ENCODE measurements at regions not wholly inside any gene's neighbourhood (a gene's known extent, or its start where the extent isn't known, plus 50 kb on each side); places are given as distances from the start of the nearest gene placed in this dataset.
"Not testable (repeated sequence)": the region's sequence is repeated elsewhere in the genome, so short reads cannot be mapped to it uniquely, and the experiment has no call there.

DNA sequence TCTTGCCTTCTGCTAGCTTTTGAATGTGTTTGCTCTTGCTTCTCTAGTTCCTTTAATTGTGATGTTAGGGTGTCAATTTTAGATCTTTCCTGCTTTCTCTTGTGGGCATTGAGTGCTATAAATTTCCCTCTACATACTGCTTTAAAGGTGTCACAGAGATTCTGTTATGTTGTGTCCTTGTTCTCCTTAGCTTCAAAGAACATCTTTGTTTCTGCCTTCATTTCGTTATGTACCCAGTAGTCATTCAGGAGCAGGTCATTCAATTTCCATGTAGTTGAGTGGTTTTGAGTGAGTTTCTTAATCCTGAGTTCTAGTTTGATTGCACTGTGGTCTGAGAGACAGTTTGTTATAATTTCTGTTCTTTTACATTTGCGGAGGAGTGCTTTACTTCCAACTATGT lies 1639.2 kb upstream of the TMEFF2 start:
- H3K9me3 ChIP-seq (replicated peaks in 1 of 2; ENCODE audit: control insufficient read depth in 1 of 2, insufficient read depth in 1 of 2, low read length in 2 of 2), result peaks cover 6 to 11% of the 10 kb centered on the region in 2 donors
- not testable (repeated sequence) for H3K9ac ChIP-seq (ENCODE audit: insufficient read depth, low read length, poor library complexity, severe bottlenecking); H3K27me3 Mint-ChIP-seq (ENCODE audit: low read depth in 3 of 3); H2AFZ ChIP-seq (ENCODE audit: insufficient read depth, low read depth, low read length, poor library complexity, severe bottlenecking); H3K27me3 ChIP-seq (ENCODE audit: control insufficient read depth in 2 of 2, insufficient read depth in 2 of 2, low read length in 2 of 2); H4K20me1 ChIP-seq (ENCODE audit: insufficient read depth, low read length); H3K4me1 Mint-ChIP-seq; H3K4me1 ChIP-seq (ENCODE audit: control insufficient read depth in 1 of 2, insufficient read depth in 2 of 2, low read length in 2 of 2); H3K27ac Mint-ChIP-seq; H3K4me3 Mint-ChIP-seq; H3K27ac ChIP-seq (ENCODE audit: low read depth in 1 of 2, low read length in 2 of 2); H3K4me3 ChIP-seq (replicated peaks in 1 of 3; ENCODE audit: low read depth in 2 of 3, low read length in 3 of 3); H3K36me3 ChIP-seq (replicated peaks in 1 of 2; ENCODE audit: control insufficient read depth in 1 of 2, insufficient read depth in 2 of 2, low read length in 2 of 2); H3K36me3 Mint-ChIP-seq; H3K79me2 ChIP-seq (ENCODE audit: insufficient read depth, low read length); H3K4me2 ChIP-seq (replicated peaks; ENCODE audit: extremely low read depth, low read length, poor library complexity, severe bottlenecking); DNase-seq
- H3K9me3 Mint-ChIP-seq, result peaks cover 8 to 18% (median 10%) of the 10 kb centered on the region in 7 donors
- WGBS (ENCODE audit: insufficient coverage), result no CpG with 5 or more reads among the region's 2 CpGs
- intact Hi-C loops (cut with micrococcal nuclease), result loop anchor here in 1 of 2 donors (1.0 kb wide), 1 partner anchor 10 kb away; no protein-coding TSS in a partner anchor

GRCh38 chr2:193824474-193824873 lies 1629.7 kb upstream of the TMEFF2 start:
- WGBS (ENCODE audit: insufficient coverage), result no CpG with 5 or more reads among the region's 1 CpG
- Histone ChIP-seq H3K27me3 (ENCODE audit: control insufficient read depth in 2 of 2, insufficient read depth in 2 of 2, low read length in 2 of 2) (no peaks in the 10 kb centered on the region), H3K4me2 (replicated peaks; ENCODE audit: extremely low read depth, low read length, poor library complexity, severe bottlenecking) (no peak overlapping the region), H3K4me3 (replicated peaks in 1 of 3; ENCODE audit: low read depth in 2 of 3, low read length in 3 of 3) (no peak overlapping the region), H2AFZ (ENCODE audit: insufficient read depth, low read depth, low read length, poor library complexity, severe bottlenecking) (no peak overlapping the region), H3K27ac (ENCODE audit: low read depth in 1 of 2, low read length in 2 of 2) (no peak overlapping the region), H3K9me3 (replicated peaks in 1 of 2; ENCODE audit: control insufficient read depth in 1 of 2, insufficient read depth in 1 of 2, low read length in 2 of 2) (peaks cover 5 to 7% of the 10 kb centered on the region in 2 donors), H3K36me3 (replicated peaks in 1 of 2; ENCODE audit: control insufficient read depth in 1 of 2, insufficient read depth in 2 of 2, low read length in 2 of 2) (no peaks in the 10 kb centered on the region), H3K9ac (ENCODE audit: insufficient read depth, low read length, poor library complexity, severe bottlenecking) (no peak overlapping the region), H3K79me2 (ENCODE audit: insufficient read depth, low read length) (no peaks in the 10 kb centered on the region), H3K4me1 (ENCODE audit: control insufficient read depth in 1 of 2, insufficient read depth in 2 of 2, low read length in 2 of 2) (no peaks in the 10 kb centered on the region), H4K20me1 (ENCODE audit: insufficient read depth, low read length) (no peaks in the 10 kb centered on the region)
- DNase-seq, result no peak
- H3K4me1 Mint-ChIP-seq, result no peaks in the 10 kb centered on the region
- no peak overlapping the region for H3K27ac Mint-ChIP-seq
- intact Hi-C loops (cut with micrococcal nuclease), result loop anchor here in 1 of 2 donors (1.0 kb wide), 1 partner anchor 10 kb away; no protein-coding TSS in a partner anchor
- peaks cover 1 to 6% (median 3%) of the 10 kb centered on the region in 7 donors for H3K9me3 Mint-ChIP-seq
- no peaks in the 10 kb centered on the region for H3K36me3 Mint-ChIP-seq
- H3K4me3 Mint-ChIP-seq, result no peak overlapping the region
- no peak for TF ChIP-seq CTCF (IDR thresholded peaks at IDR 0.05)
- peaks cover 0 to 1% (median 0%) of the 10 kb centered on the region in 3 donors for H3K27me3 Mint-ChIP-seq (ENCODE audit: low read depth in 3 of 3)

Measured in CD14-positive monocyte (primary cell).